Activated T-helper 2 cell treated with anti-CD3 and anti-CD28 coated beads, Interferon-gamma antibody, Interleukin-2, Interleukin-4, amounts not matched to agents 10 μg/mL and 5 μg/mL and 100 μg/mL, durations not matched to agents 14 hours and 24 hours and 36 hours (primary cell): ENCODE measurements at regions not wholly inside any gene's neighbourhood (a gene's known extent, or its start where the extent isn't known, plus 50 kb on each side); places are given as distances from the start of the nearest gene placed in this dataset.

Experiments
- DNase-seq: peaks from one replicate; pipeline ENCODE4 v3.0.0; 2021; ENCODE audit warnings: low spot score
- H3K27ac Mint-ChIP-seq: one replicate; pipeline ENCODE4 v1.8.0; 2021; ENCODE audit warnings: mixed read lengths
- H3K27me3 Mint-ChIP-seq: one replicate; pipeline ENCODE4 v1.8.0; 2021; ENCODE audit warnings: low read depth, mixed read lengths
- H3K36me3 Mint-ChIP-seq: one replicate; pipeline ENCODE4 v1.8.0; 2021; ENCODE audit warnings: low read depth, mixed read lengths
- H3K4me1 Mint-ChIP-seq: one replicate; pipeline ENCODE4 v1.8.0; 2021; ENCODE audit warnings: low read depth, mixed read lengths
- H3K4me3 Mint-ChIP-seq: one replicate; pipeline ENCODE4 v1.8.0; 2021; ENCODE audit warnings: low read depth, mild to moderate bottlenecking, moderate library complexity, mixed read lengths
- H3K9me3 Mint-ChIP-seq: one replicate; pipeline ENCODE4 v1.8.0; 2021; ENCODE audit warnings: mixed read lengths
- intact Hi-C: fragments of 100-400 bp; cut with micrococcal nuclease; formaldehyde crosslinking; loops from one replicate; pipeline ENCODE4 v1.15.1; 2023

- no peaks in the 10 kb centered on the region for H3K4me1 Mint-ChIP-seq
- H3K27ac Mint-ChIP-seq = no peak overlapping the region
- intact Hi-C loops = no loop called here
- no peaks in the 10 kb centered on the region for H3K9me3 Mint-ChIP-seq
- DNase-seq = no peak
- H3K36me3 Mint-ChIP-seq = no peaks in the 10 kb centered on the region
- peaks cover 2% of the 10 kb centered on the region for H3K27me3 Mint-ChIP-seq
- H3K4me3 Mint-ChIP-seq = no peak overlapping the region
These were observed 203.3 kb upstream of the SRRM4 start for GRCh38 chr12:118778077-118778476.

GRCh38 chr12:118780939-118781338, 200.4 kb upstream of the SRRM4 start:
- Mint-ChIP-seq H3K27me3 (no peaks in the 10 kb centered on the region), H3K9me3 (no peaks in the 10 kb centered on the region), H3K4me3 (no peak overlapping the region), H3K4me1 (no peaks in the 10 kb centered on the region), H3K27ac (no peak overlapping the region), H3K36me3 (no peaks in the 10 kb centered on the region)
- intact Hi-C loops = no loop called here
- no peak for DNase-seq

GRCh38 chr12:118781692-118782091, 199.6 kb upstream of the SRRM4 start:
- Mint-ChIP-seq H3K4me1 (no peaks in the 10 kb centered on the region), H3K27ac (no peak overlapping the region), H3K36me3 (no peaks in the 10 kb centered on the region), H3K27me3 (no peaks in the 10 kb centered on the region), H3K9me3 (no peaks in the 10 kb centered on the region), H3K4me3 (no peak overlapping the region)
- intact Hi-C loops = no loop called here
- DNase-seq = no peak

GRCh38 chr12:118783703-118784102, 197.6 kb upstream of the SRRM4 start:
- DNase-seq = no peak
- H3K27ac Mint-ChIP-seq = no peak overlapping the region
- no peak overlapping the region for H3K4me3 Mint-ChIP-seq
- H3K36me3 Mint-ChIP-seq = no peaks in the 10 kb centered on the region
- intact Hi-C loops = no loop called here
- no peaks in the 10 kb centered on the region for H3K27me3 Mint-ChIP-seq
- no peaks in the 10 kb centered on the region for H3K9me3 Mint-ChIP-seq
- H3K4me1 Mint-ChIP-seq = no peaks in the 10 kb centered on the region

GRCh38 chr12:118790578-118790977, 190.8 kb upstream of the SRRM4 start:
- Mint-ChIP-seq H3K27ac (no peak overlapping the region), H3K9me3 (no peaks in the 10 kb centered on the region)

GRCh38 chr12:118813778-118814357, 167.5 kb upstream of the SRRM4 start:
- H3K36me3 Mint-ChIP-seq = no peaks in the 10 kb centered on the region
- no peaks in the 10 kb centered on the region for H3K9me3 Mint-ChIP-seq
- H3K27ac Mint-ChIP-seq = no peak overlapping the region
- H3K4me1 Mint-ChIP-seq = no peaks in the 10 kb centered on the region
- H3K27me3 Mint-ChIP-seq = no peaks in the 10 kb centered on the region
- intact Hi-C loops = no loop called here
- DNase-seq = no peak
- H3K4me3 Mint-ChIP-seq = no peak overlapping the region

More at GRCh38 chr12:118790578-118790977, 190.8 kb upstream of the SRRM4 start:
- no peaks in the 10 kb centered on the region for H3K36me3 Mint-ChIP-seq
- H3K4me3 Mint-ChIP-seq = no peak overlapping the region
- no peak for DNase-seq
- H3K27me3 Mint-ChIP-seq = no peaks in the 10 kb centered on the region
- intact Hi-C loops = no loop called here
- no peaks in the 10 kb centered on the region for H3K4me1 Mint-ChIP-seq

- H3K9me3 Mint-ChIP-seq = no peaks in the 10 kb centered on the region
These were observed 165.0 kb upstream of the SRRM4 start for GRCh38 chr12:118816296-118816695.

GRCh38 chr12:118821386-118821925, 159.9 kb upstream of the SRRM4 start:
- no peaks in the 10 kb centered on the region for H3K9me3 Mint-ChIP-seq
- DNase-seq = no peak
- H3K36me3 Mint-ChIP-seq = no peaks in the 10 kb centered on the region
- no peaks in the 10 kb centered on the region for H3K4me1 Mint-ChIP-seq
- intact Hi-C loops = no loop called here
- no peaks in the 10 kb centered on the region for H3K27me3 Mint-ChIP-seq
- no peak overlapping the region for H3K27ac Mint-ChIP-seq
- no peak overlapping the region for H3K4me3 Mint-ChIP-seq

More at GRCh38 chr12:118816296-118816695, 165.0 kb upstream of the SRRM4 start:
- Mint-ChIP-seq H3K4me3 (no peak overlapping the region), H3K4me1 (no peaks in the 10 kb centered on the region), H3K36me3 (no peaks in the 10 kb centered on the region), H3K27ac (no peak overlapping the region), H3K27me3 (no peaks in the 10 kb centered on the region)
- DNase-seq = no peak
- intact Hi-C loops = no loop called here

- intact Hi-C loops = no loop called here
- Mint-ChIP-seq H3K9me3 (no peaks in the 10 kb centered on the region), H3K4me1 (no peaks in the 10 kb centered on the region), H3K4me3 (no peak overlapping the region), H3K36me3 (no peaks in the 10 kb centered on the region), H3K27ac (no peak overlapping the region), H3K27me3 (no peaks in the 10 kb centered on the region)
- DNase-seq = no peak
These were observed 158.8 kb upstream of the SRRM4 start for GRCh38 chr12:118822512-118822911.

- Mint-ChIP-seq H3K4me3 (no peak overlapping the region), H3K27ac (no peak overlapping the region), H3K27me3 (no peaks in the 10 kb centered on the region), H3K36me3 (no peaks in the 10 kb centered on the region), H3K9me3 (no peaks in the 10 kb centered on the region), H3K4me1 (no peaks in the 10 kb centered on the region)
- intact Hi-C loops = no loop called here
- DNase-seq = no peak
These were observed 154.3 kb upstream of the SRRM4 start for GRCh38 chr12:118827047-118827446.

- H3K4me3 Mint-ChIP-seq = no peak overlapping the region
- no peak overlapping the region for H3K27ac Mint-ChIP-seq
- no peaks in the 10 kb centered on the region for H3K9me3 Mint-ChIP-seq
- no peaks in the 10 kb centered on the region for H3K27me3 Mint-ChIP-seq
- no peak for DNase-seq
- intact Hi-C loops = no loop called here
- H3K4me1 Mint-ChIP-seq = no peaks in the 10 kb centered on the region
- H3K36me3 Mint-ChIP-seq = no peaks in the 10 kb centered on the region
These were observed 153.7 kb upstream of the SRRM4 start for GRCh38 chr12:118827606-118828005.

- DNase-seq = no peak
- Mint-ChIP-seq H3K36me3 (no peaks in the 10 kb centered on the region), H3K4me3 (no peak overlapping the region), H3K27me3 (no peaks in the 10 kb centered on the region), H3K9me3 (no peaks in the 10 kb centered on the region), H3K27ac (no peak overlapping the region), H3K4me1 (no peaks in the 10 kb centered on the region)
- intact Hi-C loops = no loop called here
These were observed 151.0 kb upstream of the SRRM4 start for GRCh38 chr12:118830296-118830695.

GRCh38 chr12:118835926-118836325, 145.4 kb upstream of the SRRM4 start:
- H3K4me1 Mint-ChIP-seq = no peaks in the 10 kb centered on the region
- no peak overlapping the region for H3K27ac Mint-ChIP-seq
- no peaks in the 10 kb centered on the region for H3K9me3 Mint-ChIP-seq
- H3K4me3 Mint-ChIP-seq = no peak overlapping the region
- DNase-seq = no peak
- intact Hi-C loops = no loop called here
- H3K36me3 Mint-ChIP-seq = no peaks in the 10 kb centered on the region
- no peaks in the 10 kb centered on the region for H3K27me3 Mint-ChIP-seq

GRCh38 chr12:118840399-118840798, 140.9 kb upstream of the SRRM4 start:
- H3K4me3 Mint-ChIP-seq = no peak overlapping the region
- H3K9me3 Mint-ChIP-seq = no peaks in the 10 kb centered on the region
- intact Hi-C loops = no loop called here
- H3K36me3 Mint-ChIP-seq = no peaks in the 10 kb centered on the region
- no peaks in the 10 kb centered on the region for H3K27me3 Mint-ChIP-seq
- H3K4me1 Mint-ChIP-seq = no peaks in the 10 kb centered on the region
- DNase-seq = no peak
- H3K27ac Mint-ChIP-seq = no peak overlapping the region
